ENCODE measurements at regions not wholly inside any gene's neighbourhood (a gene's known extent, or its start where the extent isn't known, plus 50 kb on each side); places are given as distances from the start of the nearest gene placed in this dataset.

DNA sequence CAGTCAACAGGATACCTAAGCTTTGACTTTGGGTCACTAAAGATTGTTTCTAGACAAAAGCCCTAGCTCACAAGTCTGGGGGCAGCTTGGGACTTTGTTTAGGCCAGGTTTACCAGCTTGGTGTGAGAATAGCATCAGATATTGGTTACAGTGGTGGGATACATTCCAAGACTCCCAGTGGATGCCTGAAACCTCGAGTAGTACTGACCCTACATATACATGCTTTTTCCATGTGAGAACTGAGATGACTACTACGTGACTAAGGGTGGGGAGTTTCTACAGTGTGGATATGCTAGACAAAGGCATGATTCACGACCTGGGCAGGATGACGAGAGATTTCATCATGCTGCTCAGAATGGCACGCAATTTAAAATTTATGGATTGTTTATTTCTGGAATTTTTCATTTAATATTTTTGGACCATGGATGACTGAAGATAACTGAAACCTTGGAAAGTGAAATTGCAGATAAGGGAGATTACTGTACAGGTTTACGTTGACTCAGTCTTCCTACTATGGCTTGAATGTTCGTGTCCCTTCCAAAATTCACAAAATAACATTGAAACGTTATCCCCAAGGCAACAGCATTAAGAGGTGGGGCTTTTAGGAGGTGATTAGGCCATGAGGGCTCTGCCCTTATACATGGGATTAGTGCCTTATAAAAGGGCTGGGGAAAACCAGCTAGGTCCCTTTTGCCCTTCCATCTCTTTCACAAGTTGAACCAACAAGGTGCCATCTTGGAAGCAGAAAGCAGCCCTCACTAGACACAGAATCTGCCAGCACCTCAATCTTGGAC lies 50.2 kb upstream of the CTAGE1 start:
- POLR2A ChIA-PET, result no interaction called here
- Histone ChIP-seq H3K9me3 (ENCODE audit: low read length) (no peaks in the 10 kb centered on the region), H3K36me3 (ENCODE audit: insufficient read depth, low read length) (no peaks in the 10 kb centered on the region), H3K27ac (ENCODE audit: low read depth, low read length) (no peak overlapping the region), H3K4me1 (ENCODE audit: insufficient read depth, low read length) (no peaks in the 10 kb centered on the region), H3K4me3 (ENCODE audit: low read length) (no peak overlapping the region), H3K27me3 (ENCODE audit: insufficient read depth, low read length, poor library complexity, severe bottlenecking) (no peaks in the 10 kb centered on the region)
- CTCF ChIA-PET, result interaction anchor here (1.5 kb wide), 1 partner anchor 8 kb away, joined by 3 read pairs; no protein-coding TSS in a partner anchor
- H3K4me1 Mint-ChIP-seq, result peaks cover 12 to 16% (median 15%) of the 10 kb centered on the region in 3 donors
- H3K27me3 Mint-ChIP-seq, result peaks cover 4 to 10% of the 10 kb centered on the region in 2 donors
- no peak for DNase-seq
- peaks cover 0 to 3% (median 0%) of the 10 kb centered on the region in 5 donors for H3K9me3 Mint-ChIP-seq
- H3K4me3 Mint-ChIP-seq, result no peak overlapping the region
- H3K36me3 Mint-ChIP-seq, result no peaks in the 10 kb centered on the region
- no peak overlapping the region for H3K27ac Mint-ChIP-seq

- no peak for DNase-seq
- H3K27me3 Mint-ChIP-seq, result peaks cover 8 to 10% of the 10 kb centered on the region in 2 donors
- CTCF ChIA-PET, result interaction anchor here (1.5 kb wide), 1 partner anchor 9 kb away, joined by 3 read pairs; no protein-coding TSS in a partner anchor
Observed at GRCh38 chr18:22468554-22468891, 50.8 kb upstream of the CTAGE1 start.

GRCh38 chr18:22469061-22469734 lies 51.5 kb upstream of the CTAGE1 start:
- Histone ChIP-seq H3K9me3 (ENCODE audit: low read length) (no peaks in the 10 kb centered on the region), H3K36me3 (ENCODE audit: insufficient read depth, low read length) (no peaks in the 10 kb centered on the region), H3K27ac (ENCODE audit: low read depth, low read length) (no peak overlapping the region), H3K4me1 (ENCODE audit: insufficient read depth, low read length) (no peaks in the 10 kb centered on the region), H3K27me3 (ENCODE audit: insufficient read depth, low read length, poor library complexity, severe bottlenecking) (no peaks in the 10 kb centered on the region), H3K4me3 (ENCODE audit: low read length) (no peak overlapping the region)
- peaks cover 0 to 3% (median 0%) of the 10 kb centered on the region in 5 donors for H3K9me3 Mint-ChIP-seq
- no peak overlapping the region for H3K4me3 Mint-ChIP-seq
- H3K4me1 Mint-ChIP-seq, result peaks cover 12 to 16% (median 15%) of the 10 kb centered on the region in 3 donors
- no peak for DNase-seq
- no peaks in the 10 kb centered on the region for H3K36me3 Mint-ChIP-seq
- CTCF ChIA-PET, result interaction anchor here (1.5 kb wide), 1 partner anchor 10 kb away, joined by 3 read pairs; no protein-coding TSS in a partner anchor
- POLR2A ChIA-PET, result no interaction called here
- H3K27ac Mint-ChIP-seq, result no peak overlapping the region
- peaks cover 9 to 13% of the 10 kb centered on the region in 2 donors for H3K27me3 Mint-ChIP-seq

More at GRCh38 chr18:22468554-22468891, 50.8 kb upstream of the CTAGE1 start:
- H3K27ac ChIP-seq (ENCODE audit: low read depth, low read length), result no peak overlapping the region
- H3K9me3 ChIP-seq (ENCODE audit: low read length), result no peaks in the 10 kb centered on the region
- H3K27me3 ChIP-seq (ENCODE audit: insufficient read depth, low read length, poor library complexity, severe bottlenecking), result no peaks in the 10 kb centered on the region
- peaks cover 12 to 16% (median 15%) of the 10 kb centered on the region in 3 donors for H3K4me1 Mint-ChIP-seq
- no peaks in the 10 kb centered on the region for H3K36me3 ChIP-seq (ENCODE audit: insufficient read depth, low read length)
- H3K4me1 ChIP-seq (ENCODE audit: insufficient read depth, low read length), result no peaks in the 10 kb centered on the region
- peaks cover 0 to 3% (median 0%) of the 10 kb centered on the region in 5 donors for H3K9me3 Mint-ChIP-seq
- H3K36me3 Mint-ChIP-seq, result no peaks in the 10 kb centered on the region
- POLR2A ChIA-PET, result no interaction called here
- H3K4me3 Mint-ChIP-seq, result no peak overlapping the region
- H3K27ac Mint-ChIP-seq, result no peak overlapping the region
- H3K4me3 ChIP-seq (ENCODE audit: low read length), result no peak overlapping the region

DNA sequence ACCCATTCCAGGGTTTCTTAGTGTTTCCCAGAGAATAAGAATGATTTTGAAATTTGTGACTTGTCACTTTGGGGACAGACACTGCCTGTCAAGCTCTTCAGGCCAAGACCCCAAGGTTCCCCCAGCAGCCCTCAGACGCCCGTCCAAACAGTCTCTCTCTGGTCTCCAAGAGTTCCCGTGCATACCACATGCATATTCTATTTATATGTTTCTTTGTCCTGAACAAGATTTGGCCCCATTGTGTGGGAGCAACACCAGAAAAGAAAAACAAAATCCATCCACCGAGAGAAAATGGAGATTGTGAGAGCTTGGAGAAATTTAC lies 52.2 kb upstream of the CTAGE1 start:
- peaks cover 12 to 16% (median 15%) of the 10 kb centered on the region in 3 donors for H3K4me1 Mint-ChIP-seq
- Histone ChIP-seq H3K36me3 (ENCODE audit: insufficient read depth, low read length) (no peaks in the 10 kb centered on the region), H3K27me3 (ENCODE audit: insufficient read depth, low read length, poor library complexity, severe bottlenecking) (no peaks in the 10 kb centered on the region), H3K4me3 (ENCODE audit: low read length) (no peak overlapping the region), H3K9me3 (ENCODE audit: low read length) (no peaks in the 10 kb centered on the region), H3K27ac (ENCODE audit: low read depth, low read length) (no peak overlapping the region), H3K4me1 (ENCODE audit: insufficient read depth, low read length) (no peaks in the 10 kb centered on the region)
- no peak for DNase-seq
- H3K9me3 Mint-ChIP-seq, result peaks cover 0 to 3% (median 0%) of the 10 kb centered on the region in 5 donors
- CTCF ChIA-PET, result interaction anchor here (1.5 kb wide), 1 partner anchor 10 kb away, joined by 3 read pairs; no protein-coding TSS in a partner anchor
- H3K36me3 Mint-ChIP-seq, result peaks cover 0 to under 1% (median 0%) of the 10 kb centered on the region in 3 donors
- POLR2A ChIA-PET, result no interaction called here
- no peak overlapping the region for H3K4me3 Mint-ChIP-seq
- peaks cover 8 to 17% of the 10 kb centered on the region in 2 donors for H3K27me3 Mint-ChIP-seq
- no peak overlapping the region for H3K27ac Mint-ChIP-seq

DNA sequence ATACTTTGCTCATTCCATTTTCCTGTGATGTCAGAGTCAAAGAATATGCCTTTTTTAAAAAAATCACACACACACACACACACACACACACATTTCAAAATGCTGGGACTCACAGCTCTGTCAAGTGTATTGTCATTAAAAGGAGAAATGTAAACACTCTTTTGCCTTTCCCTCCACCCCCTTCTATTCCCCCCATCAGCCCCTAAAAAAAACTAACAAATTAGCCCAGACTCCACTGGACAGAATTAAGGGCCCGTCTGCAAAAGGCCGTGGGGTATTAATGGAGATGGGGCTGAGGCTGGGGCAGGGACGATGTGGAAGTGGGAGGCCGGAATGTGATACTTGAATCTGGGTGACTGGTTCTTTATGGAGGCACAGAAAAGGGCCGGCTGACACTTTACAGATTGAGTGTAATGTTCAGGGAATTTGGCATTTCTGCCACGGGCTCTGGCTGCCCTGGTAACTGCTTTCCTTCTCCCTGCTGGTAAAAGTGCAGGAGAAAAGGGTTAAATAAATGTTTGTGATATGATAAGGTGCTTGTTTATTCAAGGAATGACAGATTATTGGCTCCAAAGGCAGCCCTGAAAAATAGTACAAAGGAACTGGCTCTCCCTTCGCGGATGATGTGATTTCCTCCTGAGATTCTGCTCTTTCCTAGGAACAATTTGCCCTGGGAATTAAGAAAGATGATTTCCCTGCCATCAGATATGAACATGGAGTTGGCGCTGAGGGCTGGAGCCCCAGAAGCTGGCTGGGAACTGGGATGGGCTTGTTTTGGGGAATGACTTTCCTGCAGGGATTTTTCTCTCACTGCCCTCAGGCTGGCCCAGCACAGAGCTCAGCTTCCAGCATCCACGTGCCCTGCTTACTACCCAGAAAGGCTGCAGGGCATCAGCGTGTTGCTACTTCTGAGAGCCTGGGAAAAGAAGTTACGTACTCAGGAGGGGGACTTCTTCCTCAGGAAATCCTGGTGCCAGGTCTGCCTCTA lies 52.8 kb upstream of the CTAGE1 start:
- Mint-ChIP-seq H3K36me3 (peaks cover 0 to 6% (median 0%) of the 10 kb centered on the region in 3 donors), H3K4me1 (peaks cover 12 to 16% (median 15%) of the 10 kb centered on the region in 3 donors), H3K27me3 (peaks cover 8 to 21% of the 10 kb centered on the region in 2 donors), H3K9me3 (peaks cover 0 to 3% (median 0%) of the 10 kb centered on the region in 5 donors), H3K4me3 (no peak overlapping the region), H3K27ac (no peak overlapping the region)
- Histone ChIP-seq H3K27me3 (ENCODE audit: insufficient read depth, low read length, poor library complexity, severe bottlenecking) (no peaks in the 10 kb centered on the region), H3K36me3 (ENCODE audit: insufficient read depth, low read length) (no peaks in the 10 kb centered on the region), H3K4me3 (ENCODE audit: low read length) (no peak overlapping the region), H3K9me3 (ENCODE audit: low read length) (no peaks in the 10 kb centered on the region), H3K27ac (ENCODE audit: low read depth, low read length) (no peak overlapping the region), H3K4me1 (ENCODE audit: insufficient read depth, low read length) (no peaks in the 10 kb centered on the region)
- no peak for DNase-seq
- POLR2A ChIA-PET, result no interaction called here
- CTCF ChIA-PET, result interaction anchor here (1.6 kb wide), 1 partner anchor 8 kb away, joined by 4 read pairs; no protein-coding TSS in a partner anchor

DNA sequence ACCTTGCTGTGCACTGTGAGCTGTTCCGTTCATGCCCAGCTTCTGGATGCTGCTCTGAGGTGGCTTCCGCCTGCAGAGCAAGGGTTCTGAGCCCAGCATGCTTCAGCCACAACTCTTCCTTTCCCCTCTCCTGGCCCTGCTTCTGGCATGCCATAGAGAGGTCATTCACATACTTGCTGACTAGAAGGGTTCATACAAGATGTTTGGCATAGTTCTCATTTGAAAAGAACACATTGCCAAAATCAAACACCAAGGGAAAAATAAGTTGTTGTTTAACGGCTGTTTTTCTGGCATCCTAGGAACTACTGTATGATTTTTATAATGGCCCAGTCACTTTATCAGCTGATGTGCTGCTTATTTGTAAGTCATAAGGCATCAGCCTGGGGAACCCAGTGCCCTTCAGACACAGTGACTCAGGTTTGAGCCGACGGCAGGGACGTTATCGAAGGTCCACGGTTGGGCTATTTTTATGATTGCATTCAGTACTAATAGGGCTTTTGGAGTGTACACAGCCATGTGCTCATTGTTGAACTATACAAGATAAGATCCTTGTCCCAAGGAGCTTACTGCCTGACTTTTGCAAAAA lies 53.9 kb upstream of the CTAGE1 start:
- Histone ChIP-seq H3K27me3 (ENCODE audit: insufficient read depth, low read length, poor library complexity, severe bottlenecking) (no peaks in the 10 kb centered on the region), H3K36me3 (ENCODE audit: insufficient read depth, low read length) (no peaks in the 10 kb centered on the region), H3K27ac (ENCODE audit: low read depth, low read length) (no peak overlapping the region), H3K4me1 (ENCODE audit: insufficient read depth, low read length) (no peaks in the 10 kb centered on the region), H3K9me3 (ENCODE audit: low read length) (no peaks in the 10 kb centered on the region), H3K4me3 (ENCODE audit: low read length) (no peak overlapping the region)
- POLR2A ChIA-PET, result no interaction called here
- H3K27me3 Mint-ChIP-seq, result peaks cover 8 to 24% of the 10 kb centered on the region in 2 donors
- DNase-seq, result no peak
- H3K4me1 Mint-ChIP-seq, result peaks cover 2 to 6% (median 5%) of the 10 kb centered on the region in 3 donors
- H3K36me3 Mint-ChIP-seq, result peaks cover 0 to 6% (median 0%) of the 10 kb centered on the region in 3 donors
- H3K27ac Mint-ChIP-seq, result peak overlapping the region in 1 of 8 donors; percentile 24
- no peak overlapping the region for H3K4me3 Mint-ChIP-seq
- CTCF ChIA-PET, result interaction anchor here (1.6 kb wide), 1 partner anchor 10 kb away, joined by 4 read pairs; no protein-coding TSS in a partner anchor
- peaks cover 0 to 3% (median 0%) of the 10 kb centered on the region in 5 donors for H3K9me3 Mint-ChIP-seq

- POLR2A ChIA-PET, result no interaction called here
- H3K4me3 ChIP-seq (ENCODE audit: low read length), result no peak overlapping the region
- H3K36me3 ChIP-seq (ENCODE audit: insufficient read depth, low read length), result no peaks in the 10 kb centered on the region
- H3K4me1 Mint-ChIP-seq, result no peaks in the 10 kb centered on the region
- H3K36me3 Mint-ChIP-seq, result peaks cover 0 to 6% (median 0%) of the 10 kb centered on the region in 3 donors
- CTCF ChIA-PET, result no interaction called here
- H3K27ac ChIP-seq (ENCODE audit: low read depth, low read length), result no peak overlapping the region
- DNase-seq, result no peak
- no peak overlapping the region for H3K4me3 Mint-ChIP-seq
- H3K9me3 ChIP-seq (ENCODE audit: low read length), result no peaks in the 10 kb centered on the region
- peaks cover 13 to 28% of the 10 kb centered on the region in 2 donors for H3K27me3 Mint-ChIP-seq
- no peaks in the 10 kb centered on the region for H3K9me3 Mint-ChIP-seq
- H3K4me1 ChIP-seq (ENCODE audit: insufficient read depth, low read length), result no peaks in the 10 kb centered on the region
- no peak overlapping the region for H3K27ac Mint-ChIP-seq
- H3K27me3 ChIP-seq (ENCODE audit: insufficient read depth, low read length, poor library complexity, severe bottlenecking), result no peaks in the 10 kb centered on the region
Observed at GRCh38 chr18:22473366-22473765, 55.7 kb upstream of the CTAGE1 start.
